GM12878 (cell line): ENCODE measurements at regions not wholly inside any gene's neighbourhood (a gene's known extent, or its start where the extent isn't known, plus 50 kb on each side); places are given as distances from the start of the nearest gene placed in this dataset.

Source experiments
- ATAC-seq: fragments of 200-7000 bp; cut with Tn5 transposase; 3 replicates; pipeline ENCODE4 v1.9.1; 2020; ENCODE audit warnings: mild to moderate bottlenecking, moderate library complexity
- BruUV-seq: library from RNA; stranded (reverse); fragments of 400-500 nt; replicated peaks from 2 replicates; lab custom pipeline; 2021; lab: Mats Ljungman, UMichigan
- CTCF ChIA-PET: fragments of 300-600 bp; sonication (Branson Sonifier 250); formaldehyde crosslinking; extraction: SDS; loops from one replicate; lab custom pipeline; 2021; ENCODE audit warnings: inconsistent platforms; lab: Yijun Ruan, JAX
- POLR2A ChIA-PET: fragments of 350-600 bp; formaldehyde crosslinking; extraction: SDS; loops from one replicate; lab custom pipeline; 2021; ENCODE audit warnings: inconsistent platforms; lab: Charles Lee
- RAD21 ChIA-PET: fragments of 300-600 bp; sonication (Branson Sonifier 250); formaldehyde crosslinking; loops from one replicate; lab custom pipeline; 2023; ENCODE audit warnings: antibody characterized with exemption; ENCODE audit not compliant: unreplicated experiment; lab: Charles Lee
- SMC1A ChIA-PET: fragments of 300-600 bp; sonication (Branson Sonifier 250); formaldehyde crosslinking; loops from one replicate; lab custom pipeline; 2023; ENCODE audit not compliant: unreplicated experiment, uncharacterized antibody; lab: Charles Lee
- DNase-seq: peaks from one replicate; pipeline ENCODE4 v3.0.0-alpha.2; 2011; ENCODE audit warnings: low read depth, low spot score
- FAIRE-seq: peaks from 3 replicates; lab custom pipeline; 2011; peaks lifted over from hg19 to GRCh38; lab: Jason Lieb, UNC
- H2AFZ ChIP-seq: 2 replicates; pipeline ENCODE4 v1.6.0; 2011; ENCODE audit warnings: low read depth, low read length, control low read depth; ENCODE audit not compliant: control insufficient read depth
- H3K27ac ChIP-seq: 2 replicates; pipeline ENCODE4 v1.5.1; 2011; ENCODE audit warnings: control low read depth; ENCODE audit not compliant: control insufficient read depth, insufficient read depth
- H3K27me3 ChIP-seq, 2 experiments: replicated peaks in 1 of 2; 2 replicates each; pipeline versions ENCODE4 v1.6.0 to v1.6.1; 2011; ENCODE audit warnings: low read length in 1 of 2; ENCODE audit not compliant: control insufficient read depth in 2 of 2, insufficient read depth in 2 of 2
- H3K36me3 ChIP-seq, 2 experiments: 2 replicates each; pipeline ENCODE4 v1.5.1; 2011; ENCODE audit warnings: low read length in 1 of 2; ENCODE audit not compliant: control insufficient read depth in 2 of 2, insufficient read depth in 2 of 2
- H3K4me1 ChIP-seq: 2 replicates; pipeline ENCODE4 v1.6.1; 2011; ENCODE audit warnings: mild to moderate bottlenecking, low read length, moderate library complexity, mixed read lengths; ENCODE audit not compliant: control insufficient read depth, insufficient read depth
- H3K4me2 ChIP-seq: 2 replicates; pipeline ENCODE4 v1.6.0; 2011; ENCODE audit warnings: control low read depth; ENCODE audit not compliant: control insufficient read depth, insufficient read depth
- H3K4me3 ChIP-seq: fragments of 200-600 bp; sonication (generic); 2 replicates; pipeline ENCODE4 v1.5.1; 2016
- H3K79me2 ChIP-seq: 2 replicates; pipeline ENCODE4 v1.6.0; 2011; ENCODE audit warnings: low read length; ENCODE audit not compliant: control insufficient read depth, insufficient read depth
- H3K9ac ChIP-seq: 2 replicates; pipeline ENCODE4 v1.8.0; 2011; ENCODE audit warnings: low read length, control low read depth, mixed read lengths; ENCODE audit not compliant: control insufficient read depth, insufficient read depth
- H3K9me3 ChIP-seq: replicated peaks from 3 replicates; pipeline ENCODE4 v1.5.1; 2011; ENCODE audit warnings: mild to moderate bottlenecking, low read length; ENCODE audit not compliant: control insufficient read depth, insufficient read depth
- H4K20me1 ChIP-seq: 2 replicates; pipeline ENCODE4 v1.6.0; 2011; ENCODE audit not compliant: control insufficient read depth, insufficient read depth
- BRCA1 ChIP-seq: IDR thresholded peaks from 2 replicates; pipeline ENCODE4 v1.6.1; 2011; ENCODE audit warnings: low read depth, low read length, improper control_type of control experiment
- EGR1 ChIP-seq, 2 experiments: IDR thresholded peaks; 1 replicate in 1 of 2; 2 replicates in 1 of 2; pipeline ENCODE4 v1.6.1; 2011 to 2012; ENCODE audit warnings: low read depth in 2 of 2, low read length in 2 of 2, borderline replicate concordance in 1 of 2, mild to moderate bottlenecking in 1 of 2, moderate library complexity in 1 of 2
- EP300 ChIP-seq, 2 experiments: fragments of 150-350 bp in 1 of 2; IDR thresholded peaks; 2 replicates each; pipeline ENCODE4 v1.6.1; 2011 to 2012; ENCODE audit warnings: low read depth in 2 of 2, low read length in 2 of 2, borderline replicate concordance in 1 of 2, improper control_type of control experiment in 1 of 2, inconsistent platforms in 1 of 2; ENCODE audit not compliant: control insufficient read depth in 1 of 2
- KAT2A ChIP-seq: conservative IDR thresholded peaks from 2 replicates; pipeline ENCODE4 v1.6.1; 2011; ENCODE audit warnings: low read depth, low read length; ENCODE audit not compliant: control insufficient read depth
- KLF5 ChIP-seq: fragments of 450-650 bp; IDR thresholded peaks from 2 replicates; pipeline ENCODE4 v1.6.1; 2014; ENCODE audit warnings: mild to moderate bottlenecking; ENCODE audit not compliant: partially characterized antibody
- POLR2A ChIP-seq: IDR thresholded peaks from 2 replicates; pipeline ENCODE4 v1.6.1; 2011; ENCODE audit warnings: low read depth, mild to moderate bottlenecking, low read length
- POLR2AphosphoS5 ChIP-seq: IDR thresholded peaks from 2 replicates; pipeline ENCODE4 v1.6.1; 2011; ENCODE audit warnings: mild to moderate bottlenecking, low read length, inconsistent platforms
- RB1 ChIP-seq: fragments of 450-650 bp; formaldehyde crosslinking; IDR thresholded peaks from 2 replicates; pipeline ENCODE4 v1.6.1; 2017; ENCODE audit warnings: mild to moderate bottlenecking, borderline replicate concordance
- RCOR1 ChIP-seq: conservative IDR thresholded peaks from 2 replicates; pipeline ENCODE4 v1.6.1; 2012; ENCODE audit warnings: low read depth, low read length, improper control_type of control experiment
- RUNX3 ChIP-seq: IDR thresholded peaks from 2 replicates; pipeline ENCODE4 v1.6.1; 2012; ENCODE audit warnings: low read length, inconsistent platforms
- SMARCA5 ChIP-seq: fragments of 450-650 bp; IDR thresholded peaks from 2 replicates; pipeline ENCODE4 v1.6.1; 2017; ENCODE audit warnings: mild to moderate bottlenecking
- SPI1 ChIP-seq: IDR thresholded peaks from 2 replicates; pipeline ENCODE4 v1.6.1; 2011; ENCODE audit warnings: low read depth, mild to moderate bottlenecking, low read length, moderate library complexity, borderline replicate concordance; ENCODE audit not compliant: insufficient read depth
- SREBF2 ChIP-seq: IDR thresholded peaks from 2 replicates; pipeline ENCODE4 v1.6.1; 2012; ENCODE audit warnings: mild to moderate bottlenecking, low read length
- TBL1XR1 ChIP-seq: IDR thresholded peaks from 2 replicates; pipeline ENCODE4 v1.6.1; 2012; ENCODE audit warnings: low read depth, low read length, improper control_type of control experiment
- WGBS: methylation state at CpG from one replicate; pipeline ENCODE4 v1.1.6; 2016; ENCODE audit warnings: low lambda C conversion rate; ENCODE audit not compliant: insufficient replicate concordance, insufficient coverage; ENCODE audit errors: missing lambda C conversion rate; 5-methylcytosine and 5-hydroxymethylcytosine counted together
- in situ Hi-C: fragments of 300-500 bp; cut with MboI; formaldehyde crosslinking; loops from 9 replicates; pipeline ENCODE4 v1.14.3; 2018; ENCODE audit warnings: mixed read lengths
- intact Hi-C: fragments of 100-400 bp; cut with micrococcal nuclease; formaldehyde crosslinking; loops from one replicate; pipeline ENCODE4 v1.14.2; 2022; ENCODE audit not compliant: unreplicated experiment
- TF ChIP-seq, protein P1 (sequence below): IDR thresholded peaks from 2 replicates; pipeline ENCODE4 v1.6.1; 2011; ENCODE audit warnings: mild to moderate bottlenecking, low read depth, low read length, moderate library complexity; ENCODE audit not compliant: insufficient replicate concordance
- TF ChIP-seq, protein P2 (sequence below): IDR thresholded peaks from 2 replicates; pipeline ENCODE4 v1.6.1; 2012; ENCODE audit warnings: low read depth, low read length, improper control_type of control experiment
- TF ChIP-seq, protein P3 (sequence below): fragments of 450-650 bp; IDR thresholded peaks from 2 replicates; pipeline ENCODE4 v1.6.1; 2017; ENCODE audit warnings: mild to moderate bottlenecking
- TF ChIP-seq, protein P4 (sequence below), 3 experiments: IDR thresholded peaks in 2 of 3; conservative IDR thresholded peaks in 1 of 3; 2 replicates each; pipeline ENCODE4 v1.5.1; 2011; ENCODE audit warnings: low read depth in 3 of 3, low read length in 3 of 3, mild to moderate bottlenecking in 3 of 3, control low read depth in 2 of 3, moderate library complexity in 2 of 3, inconsistent platforms in 1 of 3, mixed read lengths in 1 of 3; ENCODE audit not compliant: control insufficient read depth in 2 of 3, insufficient read depth in 1 of 3; ENCODE audit errors: extremely low read depth in 1 of 3

DNA sequence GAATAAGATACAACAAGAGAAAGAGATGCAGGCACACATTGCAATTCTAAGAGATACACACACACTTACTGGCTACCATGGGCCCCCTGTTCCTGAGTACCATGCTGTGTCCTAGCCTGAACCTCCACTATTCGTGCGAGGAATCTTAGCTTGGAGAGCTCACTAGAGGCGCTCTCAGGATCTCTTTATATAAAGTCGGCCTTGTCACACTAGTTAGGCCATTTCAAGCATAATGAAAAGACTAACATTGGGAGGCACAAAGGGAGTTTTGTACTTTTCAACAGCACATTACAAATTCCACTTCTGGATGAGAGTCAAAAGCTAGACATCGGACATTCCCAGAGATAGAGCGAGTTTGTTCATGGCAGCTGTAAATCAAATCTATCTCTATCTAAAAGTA lies 365.2 kb downstream of the DSEL start:
- intact Hi-C loops, result no loop called here
- in situ Hi-C loops, result no loop called here
- TF ChIP-seq SMARCA5 (no peak), KLF5 (no peak), POLR2A (no peak), RB1 (no peak), EGR1 (IDR thresholded peaks at IDR 0.05; ENCODE audit: borderline replicate concordance in 1 of 2, low read depth in 2 of 2, low read length in 2 of 2) (no peak), TBL1XR1 (no peak), RUNX3 (no peak), EP300 (IDR thresholded peaks at IDR 0.05; ENCODE audit: borderline replicate concordance in 1 of 2, control insufficient read depth in 1 of 2, low read depth in 2 of 2, low read length in 2 of 2) (no peak), SPI1 (no peak), RCOR1 (no peak), KAT2A (no peak), BRCA1 (no peak), POLR2AphosphoS5 (no peak), SREBF2 (no peak)
- TF ChIP-seq, protein P1, sequence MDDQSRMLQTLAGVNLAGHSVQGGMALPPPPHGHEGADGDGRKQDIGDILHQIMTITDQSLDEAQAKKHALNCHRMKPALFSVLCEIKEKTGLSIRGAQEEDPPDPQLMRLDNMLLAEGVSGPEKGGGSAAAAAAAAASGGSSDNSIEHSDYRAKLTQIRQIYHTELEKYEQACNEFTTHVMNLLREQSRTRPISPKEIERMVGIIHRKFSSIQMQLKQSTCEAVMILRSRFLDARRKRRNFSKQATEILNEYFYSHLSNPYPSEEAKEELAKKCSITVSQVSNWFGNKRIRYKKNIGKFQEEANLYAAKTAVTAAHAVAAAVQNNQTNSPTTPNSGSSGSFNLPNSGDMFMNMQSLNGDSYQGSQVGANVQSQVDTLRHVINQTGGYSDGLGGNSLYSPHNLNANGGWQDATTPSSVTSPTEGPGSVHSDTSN, result no peak
- TF ChIP-seq, protein P2, sequence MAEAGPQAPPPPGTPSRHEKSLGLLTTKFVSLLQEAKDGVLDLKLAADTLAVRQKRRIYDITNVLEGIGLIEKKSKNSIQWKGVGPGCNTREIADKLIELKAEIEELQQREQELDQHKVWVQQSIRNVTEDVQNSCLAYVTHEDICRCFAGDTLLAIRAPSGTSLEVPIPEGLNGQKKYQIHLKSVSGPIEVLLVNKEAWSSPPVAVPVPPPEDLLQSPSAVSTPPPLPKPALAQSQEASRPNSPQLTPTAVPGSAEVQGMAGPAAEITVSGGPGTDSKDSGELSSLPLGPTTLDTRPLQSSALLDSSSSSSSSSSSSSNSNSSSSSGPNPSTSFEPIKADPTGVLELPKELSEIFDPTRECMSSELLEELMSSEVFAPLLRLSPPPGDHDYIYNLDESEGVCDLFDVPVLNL, result no peak
- TF ChIP-seq, protein P3, sequence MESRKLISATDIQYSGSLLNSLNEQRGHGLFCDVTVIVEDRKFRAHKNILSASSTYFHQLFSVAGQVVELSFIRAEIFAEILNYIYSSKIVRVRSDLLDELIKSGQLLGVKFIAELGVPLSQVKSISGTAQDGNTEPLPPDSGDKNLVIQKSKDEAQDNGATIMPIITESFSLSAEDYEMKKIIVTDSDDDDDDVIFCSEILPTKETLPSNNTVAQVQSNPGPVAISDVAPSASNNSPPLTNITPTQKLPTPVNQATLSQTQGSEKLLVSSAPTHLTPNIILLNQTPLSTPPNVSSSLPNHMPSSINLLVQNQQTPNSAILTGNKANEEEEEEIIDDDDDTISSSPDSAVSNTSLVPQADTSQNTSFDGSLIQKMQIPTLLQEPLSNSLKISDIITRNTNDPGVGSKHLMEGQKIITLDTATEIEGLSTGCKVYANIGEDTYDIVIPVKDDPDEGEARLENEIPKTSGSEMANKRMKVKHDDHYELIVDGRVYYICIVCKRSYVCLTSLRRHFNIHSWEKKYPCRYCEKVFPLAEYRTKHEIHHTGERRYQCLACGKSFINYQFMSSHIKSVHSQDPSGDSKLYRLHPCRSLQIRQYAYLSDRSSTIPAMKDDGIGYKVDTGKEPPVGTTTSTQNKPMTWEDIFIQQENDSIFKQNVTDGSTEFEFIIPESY, result no peak
- TF ChIP-seq, protein P4, sequence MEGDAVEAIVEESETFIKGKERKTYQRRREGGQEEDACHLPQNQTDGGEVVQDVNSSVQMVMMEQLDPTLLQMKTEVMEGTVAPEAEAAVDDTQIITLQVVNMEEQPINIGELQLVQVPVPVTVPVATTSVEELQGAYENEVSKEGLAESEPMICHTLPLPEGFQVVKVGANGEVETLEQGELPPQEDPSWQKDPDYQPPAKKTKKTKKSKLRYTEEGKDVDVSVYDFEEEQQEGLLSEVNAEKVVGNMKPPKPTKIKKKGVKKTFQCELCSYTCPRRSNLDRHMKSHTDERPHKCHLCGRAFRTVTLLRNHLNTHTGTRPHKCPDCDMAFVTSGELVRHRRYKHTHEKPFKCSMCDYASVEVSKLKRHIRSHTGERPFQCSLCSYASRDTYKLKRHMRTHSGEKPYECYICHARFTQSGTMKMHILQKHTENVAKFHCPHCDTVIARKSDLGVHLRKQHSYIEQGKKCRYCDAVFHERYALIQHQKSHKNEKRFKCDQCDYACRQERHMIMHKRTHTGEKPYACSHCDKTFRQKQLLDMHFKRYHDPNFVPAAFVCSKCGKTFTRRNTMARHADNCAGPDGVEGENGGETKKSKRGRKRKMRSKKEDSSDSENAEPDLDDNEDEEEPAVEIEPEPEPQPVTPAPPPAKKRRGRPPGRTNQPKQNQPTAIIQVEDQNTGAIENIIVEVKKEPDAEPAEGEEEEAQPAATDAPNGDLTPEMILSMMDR (IDR thresholded peaks at IDR 0.05 in 2 of 3, conservative IDR thresholded peaks at IDR 0.05 in 1 of 3; ENCODE audit: control insufficient read depth in 2 of 3, extremely low read depth in 1 of 3, insufficient read depth in 1 of 3, low read depth in 3 of 3, low read length in 3 of 3), result no peak

More for the DNA sequence above, 365.2 kb downstream of the DSEL start:
- Histone ChIP-seq H3K4me2 (no peak overlapping the region), H3K27ac (no peak overlapping the region), H3K9ac (no peak overlapping the region), H3K36me3 (no peaks in the 10 kb centered on the region), H3K4me1 (no peaks in the 10 kb centered on the region), H3K79me2 (no peaks in the 10 kb centered on the region), H2AFZ (no peak overlapping the region), H3K27me3 (no peaks in the 10 kb centered on the region), H3K4me3 (no peak overlapping the region), H3K9me3 (no peaks in the 10 kb centered on the region), H4K20me1 (no peaks in the 10 kb centered on the region)
- ChIA-PET SMC1A (no interaction called here), POLR2A (no interaction called here), RAD21 (no interaction called here), CTCF (no interaction called here)
- FAIRE-seq (no peak), ATAC-seq (no peak), DNase-seq (no peak)
- 45% methylated on average over 6 of the region's 6 CpGs for WGBS
- no TSS peak for BruUV-seq
